CD14-positive monocyte (primary cell): ENCODE measurements at regions not wholly inside any gene's neighbourhood (a gene's known extent, or its start where the extent isn't known, plus 50 kb on each side); places are given as distances from the start of the nearest gene placed in this dataset.

Experiments
- DNase-seq, 3 donors: peaks; one replicate each; pipeline ENCODE4 v3.0.0-alpha.2; 2011 to 2022
- H2AFZ ChIP-seq: 2 replicates; pipeline ENCODE4 v1.6.0; 2012; ENCODE audit warnings: mild to moderate bottlenecking, low read depth, low read length, inconsistent platforms; ENCODE audit not compliant: insufficient read depth, poor library complexity, severe bottlenecking
- H3K27ac ChIP-seq, 2 donors: 1 replicate in 1 of 2; 2 replicates in 1 of 2; pipeline ENCODE4 v1.5.1; 2012 to 2013; ENCODE audit warnings: low read length in 2 of 2, control low read depth in 1 of 2, inconsistent platforms in 1 of 2, low read depth in 1 of 2, mild to moderate bottlenecking in 1 of 2
- H3K27me3 ChIP-seq, 2 donors: one replicate each; pipeline versions ENCODE4 v1.6.0 to v1.6.1; 2011 to 2013; ENCODE audit warnings: low read length in 2 of 2; ENCODE audit not compliant: control insufficient read depth in 2 of 2, insufficient read depth in 2 of 2
- H3K36me3 ChIP-seq, 2 donors: replicated peaks in 1 of 2; 1 replicate in 1 of 2; 2 replicates in 1 of 2; pipeline versions ENCODE4 v1.5.1 to v1.6.1; 2012 to 2013; ENCODE audit warnings: low read length in 2 of 2, control low read depth in 1 of 2, inconsistent platforms in 1 of 2, mild to moderate bottlenecking in 1 of 2; ENCODE audit not compliant: insufficient read depth in 2 of 2, control insufficient read depth in 1 of 2
- H3K4me1 ChIP-seq, 2 donors: 1 replicate in 1 of 2; 2 replicates in 1 of 2; pipeline versions ENCODE4 v1.5.1 to v1.6.1; 2012 to 2013; ENCODE audit warnings: low read length in 2 of 2, control low read depth in 1 of 2, inconsistent platforms in 1 of 2, mild to moderate bottlenecking in 1 of 2, moderate library complexity in 1 of 2; ENCODE audit not compliant: insufficient read depth in 2 of 2, control insufficient read depth in 1 of 2
- H3K4me2 ChIP-seq: replicated peaks from 2 replicates; pipeline ENCODE3; 2012; ENCODE audit warnings: low read length, moderate library complexity, mild to moderate bottlenecking; ENCODE audit not compliant: poor library complexity, severe bottlenecking; ENCODE audit errors: extremely low read depth
- H3K4me3 ChIP-seq, 3 experiments: fragments of 200-600 bp in 1 of 3; sonication (generic) in 1 of 3; replicated peaks in 1 of 3; 1 replicate in 2 of 3; 2 replicates in 1 of 3; pipeline ENCODE4 v1.5.1; 2011 to 2013; ENCODE audit warnings: low read length in 3 of 3, mild to moderate bottlenecking in 3 of 3, control low read depth in 2 of 3, low read depth in 2 of 3, inconsistent platforms in 1 of 3, moderate library complexity in 1 of 3
- H3K79me2 ChIP-seq: 2 replicates; pipeline ENCODE4 v1.6.0; 2012; ENCODE audit warnings: mild to moderate bottlenecking, control low read depth, inconsistent platforms, low read length, moderate library complexity; ENCODE audit not compliant: insufficient read depth
- H3K9ac ChIP-seq: 2 replicates; pipeline ENCODE4 v1.6.0; 2017; ENCODE audit warnings: low read length, mild to moderate bottlenecking; ENCODE audit not compliant: insufficient read depth, poor library complexity, severe bottlenecking
- H3K9me3 ChIP-seq, 2 donors: replicated peaks in 1 of 2; 1 replicate in 1 of 2; 2 replicates in 1 of 2; pipeline versions ENCODE4 v1.5.1 to v1.6.1; 2012 to 2013; ENCODE audit warnings: low read length in 2 of 2, control low read depth in 1 of 2; ENCODE audit not compliant: control insufficient read depth in 1 of 2, insufficient read depth in 1 of 2
- H4K20me1 ChIP-seq: 2 replicates; pipeline ENCODE4 v1.6.0; 2012; ENCODE audit warnings: mild to moderate bottlenecking, low read length, control low read depth, moderate library complexity; ENCODE audit not compliant: insufficient read depth
- H3K27ac Mint-ChIP-seq, 7 donors: one replicate each; pipeline ENCODE4 v1.8.0; 2020; ENCODE audit warnings: mild to moderate bottlenecking in 7 of 7, mixed read lengths in 7 of 7, moderate library complexity in 6 of 7, inconsistent platforms in 2 of 7
- H3K27me3 Mint-ChIP-seq, 3 donors: one replicate each; pipeline ENCODE4 v1.8.0; 2021 to 2022; ENCODE audit warnings: low read depth in 3 of 3, mild to moderate bottlenecking in 3 of 3, mixed read lengths in 3 of 3, moderate library complexity in 3 of 3, inconsistent platforms in 1 of 3
- H3K36me3 Mint-ChIP-seq, 2 donors: one replicate each; pipeline ENCODE4 v1.8.0; 2020; ENCODE audit warnings: mixed read lengths in 2 of 2, inconsistent platforms in 1 of 2, mild to moderate bottlenecking in 1 of 2
- H3K4me1 Mint-ChIP-seq: one replicate; pipeline ENCODE4 v1.8.0; 2020; ENCODE audit warnings: mild to moderate bottlenecking, mixed read lengths
- H3K4me3 Mint-ChIP-seq, 2 donors: one replicate each; pipeline ENCODE4 v1.8.0; 2020; ENCODE audit warnings: mild to moderate bottlenecking in 2 of 2, mixed read lengths in 2 of 2, moderate library complexity in 1 of 2
- H3K9me3 Mint-ChIP-seq, 7 donors: one replicate each; pipeline ENCODE4 v1.8.0; 2020 to 2022; ENCODE audit warnings: mixed read lengths in 7 of 7, mild to moderate bottlenecking in 6 of 7, moderate library complexity in 6 of 7, inconsistent platforms in 2 of 7
- CTCF ChIP-seq: fragments of 200-600 bp; IDR thresholded peaks from one replicate; pipeline ENCODE4 v1.8.0; 2022; ENCODE audit warnings: antibody characterized with exemption, mild to moderate bottlenecking
- WGBS: methylation state at CpG from one replicate; pipeline ENCODE4 v1.1.5; 2013; ENCODE audit warnings: missing lambda C conversion rate; ENCODE audit not compliant: insufficient coverage; 5-methylcytosine and 5-hydroxymethylcytosine counted together
- intact Hi-C, 2 donors: fragments of 100-400 bp; cut with micrococcal nuclease; formaldehyde crosslinking; loops; one replicate each; pipeline versions ENCODE4 v1.15.0 to v1.15.1; 2023

- TF ChIP-seq CTCF: no peak
- H2AFZ ChIP-seq: no peak overlapping the region
- Mint-ChIP-seq H3K27ac (no peak overlapping the region), H3K4me3 (no peak overlapping the region), H3K4me1 (no peaks in the 10 kb centered on the region), H3K9me3 (peaks cover 0 to 21% (median 5%) of the 10 kb centered on the region in 7 donors), H3K36me3 (no peaks in the 10 kb centered on the region), H3K27me3 (peaks cover 0 to 2% (median 0%) of the 10 kb centered on the region in 3 donors)
- no peaks in the 10 kb centered on the region for H3K79me2 ChIP-seq
- H3K4me1 ChIP-seq: no peaks in the 10 kb centered on the region
- H4K20me1 ChIP-seq: no peaks in the 10 kb centered on the region
- H3K36me3 ChIP-seq: no peaks in the 10 kb centered on the region
- no peak overlapping the region for H3K27ac ChIP-seq
- H3K9me3 ChIP-seq: no peaks in the 10 kb centered on the region
- WGBS: 100% methylated on average over 1 of the region's 1 CpG
- H3K9ac ChIP-seq: no peak overlapping the region
- no peak overlapping the region for H3K4me2 ChIP-seq
- no peaks in the 10 kb centered on the region for H3K27me3 ChIP-seq
- DNase-seq: no peak
- H3K4me3 ChIP-seq: no peak overlapping the region
- intact Hi-C loops: no loop called here
These were observed 160.8 kb upstream of the APP start for GRCh38 chr21:26331205-26331980.

GRCh38 chr21:26320596-26320995, 150.0 kb upstream of the APP start:
- no peak overlapping the region for H3K4me2 ChIP-seq
- no peak overlapping the region for H3K27ac ChIP-seq
- no peak overlapping the region for H3K4me3 ChIP-seq
- H3K9me3 Mint-ChIP-seq: peaks cover 4 to 14% (median 7%) of the 10 kb centered on the region in 7 donors
- H3K36me3 ChIP-seq: no peaks in the 10 kb centered on the region
- no peak for DNase-seq
- H3K9me3 ChIP-seq: no peaks in the 10 kb centered on the region
- no peak overlapping the region for H3K9ac ChIP-seq
- no peak overlapping the region for H3K4me3 Mint-ChIP-seq
- no peaks in the 10 kb centered on the region for H3K36me3 Mint-ChIP-seq
- H3K27me3 ChIP-seq: no peaks in the 10 kb centered on the region
- H3K27me3 Mint-ChIP-seq: peaks cover 0 to 2% (median 1%) of the 10 kb centered on the region in 3 donors
- WGBS: 0% methylated on average over 2 of the region's 3 CpGs
- intact Hi-C loops: no loop called here
- peak overlapping the region in 1 of 7 donors; percentile 21 for H3K27ac Mint-ChIP-seq
- no peak overlapping the region for H2AFZ ChIP-seq
- peaks cover 1% of the 10 kb centered on the region for H3K4me1 Mint-ChIP-seq
- no peaks in the 10 kb centered on the region for H3K4me1 ChIP-seq
- no peak for TF ChIP-seq CTCF
- no peaks in the 10 kb centered on the region for H3K79me2 ChIP-seq
- H4K20me1 ChIP-seq: no peaks in the 10 kb centered on the region
